Suprapubic skin (tissue), 4 donors: ENCODE measurements at regions not wholly inside any gene's neighbourhood (a gene's known extent, or its start where the extent isn't known, plus 50 kb on each side); places are given as distances from the start of the nearest gene placed in this dataset.

Source experiments
- EP300 ChIP-seq: sonication (generic); formaldehyde crosslinking; IDR thresholded peaks from one replicate; pipeline ENCODE4 v1.6.1; 2017; ENCODE audit warnings: antibody characterized with exemption
- POLR2A ChIP-seq, 2 donors: fragments of 450-650 bp; IDR thresholded peaks; one replicate each; pipeline ENCODE4 v1.6.1; 2017; ENCODE audit warnings: antibody characterized with exemption in 2 of 2, mild to moderate bottlenecking in 2 of 2, moderate library complexity in 2 of 2
- POLR2AphosphoS5 ChIP-seq, 3 donors: sonication (generic); formaldehyde crosslinking; IDR thresholded peaks; one replicate each; pipeline ENCODE4 v1.6.1; 2017; ENCODE audit warnings: antibody characterized with exemption in 3 of 3
- TF ChIP-seq, protein P1 (sequence below), 2 donors: fragments of 200-600 bp in 1 of 2; fragments of 450-650 bp in 1 of 2; sonication (generic) in 1 of 2; IDR thresholded peaks; one replicate each; pipeline ENCODE4 v1.5.1; 2016 to 2019; ENCODE audit warnings: antibody characterized with exemption in 2 of 2, mild to moderate bottlenecking in 1 of 2, moderate library complexity in 1 of 2

DNA sequence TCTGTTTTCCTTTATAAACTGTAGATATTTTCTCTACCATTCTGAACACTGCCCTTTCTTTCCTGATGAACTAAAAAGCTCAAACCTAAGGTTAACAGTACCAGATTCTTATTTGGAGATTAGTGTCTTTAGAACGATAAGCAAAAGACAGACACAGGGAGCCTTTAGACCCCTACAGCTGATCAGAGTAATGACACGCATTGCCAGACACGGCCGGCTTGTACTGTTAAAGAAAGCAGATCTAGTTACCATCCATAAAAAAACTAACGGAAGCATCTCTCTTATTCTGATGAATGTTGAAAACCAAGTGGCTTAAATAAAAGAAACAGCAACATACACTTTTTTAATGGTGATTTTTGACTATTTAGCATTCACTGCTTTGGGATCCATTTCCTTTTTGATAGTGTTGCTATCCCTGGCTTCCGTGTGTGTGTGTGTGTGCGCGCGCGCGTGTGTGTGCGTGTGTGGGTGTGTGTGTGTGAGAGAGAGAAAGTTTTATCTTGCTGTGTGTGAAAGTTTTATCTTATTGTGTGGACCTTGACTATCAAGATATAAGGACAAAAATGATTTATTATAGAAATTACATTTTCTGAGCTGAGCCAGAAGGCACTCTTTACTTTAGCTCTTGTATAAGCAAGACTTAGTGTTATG, 95.6 kb upstream of the SLC35B3 start:
- TF ChIP-seq, protein P1, sequence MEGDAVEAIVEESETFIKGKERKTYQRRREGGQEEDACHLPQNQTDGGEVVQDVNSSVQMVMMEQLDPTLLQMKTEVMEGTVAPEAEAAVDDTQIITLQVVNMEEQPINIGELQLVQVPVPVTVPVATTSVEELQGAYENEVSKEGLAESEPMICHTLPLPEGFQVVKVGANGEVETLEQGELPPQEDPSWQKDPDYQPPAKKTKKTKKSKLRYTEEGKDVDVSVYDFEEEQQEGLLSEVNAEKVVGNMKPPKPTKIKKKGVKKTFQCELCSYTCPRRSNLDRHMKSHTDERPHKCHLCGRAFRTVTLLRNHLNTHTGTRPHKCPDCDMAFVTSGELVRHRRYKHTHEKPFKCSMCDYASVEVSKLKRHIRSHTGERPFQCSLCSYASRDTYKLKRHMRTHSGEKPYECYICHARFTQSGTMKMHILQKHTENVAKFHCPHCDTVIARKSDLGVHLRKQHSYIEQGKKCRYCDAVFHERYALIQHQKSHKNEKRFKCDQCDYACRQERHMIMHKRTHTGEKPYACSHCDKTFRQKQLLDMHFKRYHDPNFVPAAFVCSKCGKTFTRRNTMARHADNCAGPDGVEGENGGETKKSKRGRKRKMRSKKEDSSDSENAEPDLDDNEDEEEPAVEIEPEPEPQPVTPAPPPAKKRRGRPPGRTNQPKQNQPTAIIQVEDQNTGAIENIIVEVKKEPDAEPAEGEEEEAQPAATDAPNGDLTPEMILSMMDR (IDR thresholded peaks at IDR 0.05), result no peak
- no peak for TF ChIP-seq POLR2A (IDR thresholded peaks at IDR 0.05)
- TF ChIP-seq EP300, result no peak
- TF ChIP-seq POLR2AphosphoS5 (IDR thresholded peaks at IDR 0.05), result no peak
